Neural progenitor cell (in vitro differentiated cells): ENCODE measurements at regions not wholly inside any gene's neighbourhood (a gene's known extent, or its start where the extent isn't known, plus 50 kb on each side); places are given as distances from the start of the nearest gene placed in this dataset.

Experiments used
- DNase-seq: peaks from one replicate; pipeline ENCODE4 v3.0.0-alpha.2; 2016; ENCODE audit warnings: low spot score
- H2AFZ ChIP-seq: fragments of 200-600 bp; sonication (generic); replicated peaks from 2 replicates; pipeline ENCODE4 v1.6.1; 2016; ENCODE audit warnings: antibody characterized with exemption
- H3F3A ChIP-seq: fragments of 200-600 bp; sonication (generic); 2 replicates; pipeline ENCODE4 v1.6.1; 2016; ENCODE audit warnings: antibody characterized with exemption, low read depth
- H3K27ac ChIP-seq: fragments of 200-600 bp; sonication (generic); 2 replicates; pipeline ENCODE4 v1.5.1; 2016; ENCODE audit warnings: mild to moderate bottlenecking
- H3K27me3 ChIP-seq: fragments of 200-600 bp; sonication (generic); 2 replicates; pipeline ENCODE4 v1.6.1; 2016; ENCODE audit warnings: mild to moderate bottlenecking, moderate library complexity
- H3K36me3 ChIP-seq: fragments of 200-600 bp; sonication (generic); 2 replicates; pipeline ENCODE4 v1.5.1; 2016
- H3K4me1 ChIP-seq: fragments of 200-600 bp; sonication (generic); 2 replicates; pipeline ENCODE4 v1.6.1; 2016; ENCODE audit warnings: mixed run types
- H3K4me2 ChIP-seq: fragments of 200-600 bp; sonication (generic); 2 replicates; pipeline ENCODE4 v1.6.1; 2016
- H3K4me3 ChIP-seq: fragments of 200-600 bp; sonication (generic); 2 replicates; pipeline ENCODE4 v1.5.1; 2016
- H3K79me2 ChIP-seq: fragments of 200-600 bp; sonication (generic); 2 replicates; pipeline ENCODE4 v1.6.1; 2016; ENCODE audit warnings: low read depth
- H3K9ac ChIP-seq: fragments of 200-600 bp; sonication (generic); 2 replicates; pipeline ENCODE4 v1.6.1; 2016
- H3K9me3 ChIP-seq: fragments of 200-600 bp; sonication (generic); 2 replicates; pipeline ENCODE4 v1.5.1; 2016; ENCODE audit warnings: low read depth
- H4K20me1 ChIP-seq: fragments of 200-600 bp; sonication (generic); 2 replicates; pipeline ENCODE4 v1.6.1; 2016; ENCODE audit warnings: low read depth
- H3K27ac Mint-ChIP-seq: 3 replicates; pipeline ENCODE4 v1.8.0; 2021; ENCODE audit warnings: mixed read lengths
- H3K27me3 Mint-ChIP-seq: 2 replicates; pipeline ENCODE4 v1.8.0; 2022; ENCODE audit warnings: low read depth, mild to moderate bottlenecking, inconsistent platforms, moderate library complexity, mixed read lengths; ENCODE audit not compliant: insufficient read depth
- H3K36me3 Mint-ChIP-seq: 3 replicates; pipeline ENCODE4 v1.8.0; 2021; ENCODE audit warnings: mixed read lengths
- H3K4me1 Mint-ChIP-seq: 3 replicates; pipeline ENCODE4 v1.8.0; 2021; ENCODE audit warnings: mixed read lengths
- H3K4me3 Mint-ChIP-seq: 3 replicates; pipeline ENCODE4 v1.8.0; 2021; ENCODE audit warnings: mild to moderate bottlenecking, moderate library complexity, mixed read lengths
- H3K9me3 Mint-ChIP-seq: 3 replicates; pipeline ENCODE4 v1.8.0; 2020; ENCODE audit warnings: mixed read lengths
- EZH2 ChIP-seq: fragments of 200-600 bp; sonication (generic); IDR thresholded peaks from 2 replicates; pipeline ENCODE4 v1.6.1; 2017; ENCODE audit warnings: antibody characterized with exemption, mild to moderate bottlenecking, moderate library complexity
- EZH2phosphoT487 ChIP-seq: fragments of 200-600 bp; sonication (generic); IDR thresholded peaks from 2 replicates; pipeline ENCODE4 v1.6.1; 2017; ENCODE audit warnings: antibody characterized with exemption
- TF ChIP-seq, protein P1 (sequence below): fragments of 200-600 bp; sonication (generic); IDR thresholded peaks from 2 replicates; pipeline ENCODE4 v1.5.1; 2017; ENCODE audit warnings: antibody characterized with exemption, mild to moderate bottlenecking

DNA sequence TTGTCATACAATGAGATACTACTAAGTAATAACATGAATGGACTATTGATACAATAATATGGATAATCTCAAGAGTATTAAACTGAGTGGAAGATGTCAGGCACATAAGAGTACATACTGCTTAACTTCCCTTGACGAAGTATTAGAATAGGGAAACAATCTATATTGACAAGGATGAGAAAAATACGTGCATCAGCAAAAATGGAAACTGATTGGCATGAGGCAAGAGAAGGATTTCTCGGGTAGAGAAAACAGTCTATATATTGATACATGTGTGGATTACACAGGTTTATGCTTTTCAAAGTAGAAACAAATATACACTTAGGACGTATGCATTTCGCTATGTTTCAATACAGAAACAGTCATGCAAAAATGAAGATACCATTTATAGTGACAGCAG lies 57.4 kb downstream of the PRR20E start:
- Histone ChIP-seq H3K27ac (no peak overlapping the region), H3K9me3 (no peaks in the 10 kb centered on the region), H2AFZ (no peak overlapping the region), H3K27me3 (no peaks in the 10 kb centered on the region), H3F3A (no peaks in the 10 kb centered on the region), H3K9ac (no peak overlapping the region), H3K4me1 (no peaks in the 10 kb centered on the region), H3K4me2 (no peak overlapping the region), H3K36me3 (no peaks in the 10 kb centered on the region), H3K4me3 (no peak overlapping the region), H4K20me1 (no peaks in the 10 kb centered on the region), H3K79me2 (no peaks in the 10 kb centered on the region)
- H3K4me1 Mint-ChIP-seq, result no peaks in the 10 kb centered on the region
- H3K4me3 Mint-ChIP-seq, result no peak overlapping the region
- no peak for TF ChIP-seq EZH2
- TF ChIP-seq, protein P1, sequence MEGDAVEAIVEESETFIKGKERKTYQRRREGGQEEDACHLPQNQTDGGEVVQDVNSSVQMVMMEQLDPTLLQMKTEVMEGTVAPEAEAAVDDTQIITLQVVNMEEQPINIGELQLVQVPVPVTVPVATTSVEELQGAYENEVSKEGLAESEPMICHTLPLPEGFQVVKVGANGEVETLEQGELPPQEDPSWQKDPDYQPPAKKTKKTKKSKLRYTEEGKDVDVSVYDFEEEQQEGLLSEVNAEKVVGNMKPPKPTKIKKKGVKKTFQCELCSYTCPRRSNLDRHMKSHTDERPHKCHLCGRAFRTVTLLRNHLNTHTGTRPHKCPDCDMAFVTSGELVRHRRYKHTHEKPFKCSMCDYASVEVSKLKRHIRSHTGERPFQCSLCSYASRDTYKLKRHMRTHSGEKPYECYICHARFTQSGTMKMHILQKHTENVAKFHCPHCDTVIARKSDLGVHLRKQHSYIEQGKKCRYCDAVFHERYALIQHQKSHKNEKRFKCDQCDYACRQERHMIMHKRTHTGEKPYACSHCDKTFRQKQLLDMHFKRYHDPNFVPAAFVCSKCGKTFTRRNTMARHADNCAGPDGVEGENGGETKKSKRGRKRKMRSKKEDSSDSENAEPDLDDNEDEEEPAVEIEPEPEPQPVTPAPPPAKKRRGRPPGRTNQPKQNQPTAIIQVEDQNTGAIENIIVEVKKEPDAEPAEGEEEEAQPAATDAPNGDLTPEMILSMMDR, result no peak
- TF ChIP-seq EZH2phosphoT487, result no peak
- no peak overlapping the region for H3K27ac Mint-ChIP-seq
- no peaks in the 10 kb centered on the region for H3K36me3 Mint-ChIP-seq
- DNase-seq, result no peak
- no peaks in the 10 kb centered on the region for H3K27me3 Mint-ChIP-seq
- no peaks in the 10 kb centered on the region for H3K9me3 Mint-ChIP-seq

DNA sequence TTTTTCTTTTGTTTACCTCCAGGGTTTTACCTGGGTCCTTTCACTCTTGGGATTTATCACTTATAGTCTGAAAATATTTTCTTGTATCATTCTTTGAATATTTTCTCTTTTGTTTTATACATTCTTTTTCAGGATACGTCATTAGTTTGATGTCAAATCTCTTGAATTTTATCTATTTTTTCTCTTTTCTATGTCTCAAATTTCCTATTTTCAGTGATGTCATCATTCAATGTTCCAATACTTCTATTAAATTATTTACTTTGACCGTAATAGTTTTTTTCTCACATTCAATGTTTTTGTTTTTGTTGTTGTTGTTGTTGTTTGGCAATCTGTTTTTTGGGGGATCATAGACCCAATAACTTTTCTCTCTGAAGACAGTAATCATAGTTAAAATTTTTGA lies 83.5 kb downstream of the PRR20E start:
- Histone ChIP-seq H2AFZ (no peak overlapping the region), H3F3A (no peaks in the 10 kb centered on the region), H3K79me2 (no peaks in the 10 kb centered on the region), H3K4me2 (no peak overlapping the region), H3K27ac (no peak overlapping the region), H3K9me3 (no peaks in the 10 kb centered on the region), H3K27me3 (no peaks in the 10 kb centered on the region), H3K9ac (no peak overlapping the region), H3K4me1 (no peaks in the 10 kb centered on the region), H3K36me3 (no peaks in the 10 kb centered on the region), H3K4me3 (no peak overlapping the region), H4K20me1 (no peaks in the 10 kb centered on the region)
- no peaks in the 10 kb centered on the region for H3K36me3 Mint-ChIP-seq
- no peaks in the 10 kb centered on the region for H3K27me3 Mint-ChIP-seq
- no peaks in the 10 kb centered on the region for H3K4me1 Mint-ChIP-seq
- no peaks in the 10 kb centered on the region for H3K9me3 Mint-ChIP-seq
- no peak overlapping the region for H3K4me3 Mint-ChIP-seq
- no peak overlapping the region for H3K27ac Mint-ChIP-seq
- no peak for DNase-seq
- TF ChIP-seq EZH2phosphoT487 (no peak), EZH2 (no peak)
- TF ChIP-seq, protein P1, result no peak

DNA sequence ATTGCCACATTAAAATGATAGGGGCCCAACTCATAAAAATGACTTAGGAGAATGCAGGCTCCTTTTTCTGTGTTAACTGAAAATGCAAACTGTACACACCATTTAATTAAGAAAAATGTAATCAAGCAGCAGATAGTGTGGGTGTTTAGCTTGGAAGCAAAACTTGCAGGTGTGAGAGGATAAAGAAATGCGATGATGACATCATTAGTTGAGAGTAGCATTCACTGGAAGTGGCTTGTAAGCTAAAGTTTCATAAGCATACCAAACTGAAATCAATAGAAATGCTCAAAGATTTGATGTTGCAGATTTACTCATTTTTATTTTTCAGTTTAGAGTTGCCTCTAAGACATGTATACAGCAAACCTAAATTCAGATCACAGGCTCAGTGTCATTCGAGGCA lies 86.6 kb downstream of the PRR20E start:
- Histone ChIP-seq H3F3A (no peaks in the 10 kb centered on the region), H3K9ac (no peak overlapping the region), H3K9me3 (no peaks in the 10 kb centered on the region), H3K4me1 (no peaks in the 10 kb centered on the region), H3K27ac (no peak overlapping the region), H2AFZ (no peak overlapping the region), H3K79me2 (no peaks in the 10 kb centered on the region), H3K36me3 (no peaks in the 10 kb centered on the region), H3K4me3 (no peak overlapping the region), H4K20me1 (no peaks in the 10 kb centered on the region), H3K4me2 (no peak overlapping the region), H3K27me3 (no peaks in the 10 kb centered on the region)
- TF ChIP-seq EZH2 (no peak), EZH2phosphoT487 (no peak)
- TF ChIP-seq, protein P1, result no peak
- no peaks in the 10 kb centered on the region for H3K27me3 Mint-ChIP-seq
- DNase-seq, result no peak
- H3K36me3 Mint-ChIP-seq, result no peaks in the 10 kb centered on the region
- no peak overlapping the region for H3K4me3 Mint-ChIP-seq
- no peak overlapping the region for H3K27ac Mint-ChIP-seq
- no peaks in the 10 kb centered on the region for H3K9me3 Mint-ChIP-seq
- no peaks in the 10 kb centered on the region for H3K4me1 Mint-ChIP-seq

DNA sequence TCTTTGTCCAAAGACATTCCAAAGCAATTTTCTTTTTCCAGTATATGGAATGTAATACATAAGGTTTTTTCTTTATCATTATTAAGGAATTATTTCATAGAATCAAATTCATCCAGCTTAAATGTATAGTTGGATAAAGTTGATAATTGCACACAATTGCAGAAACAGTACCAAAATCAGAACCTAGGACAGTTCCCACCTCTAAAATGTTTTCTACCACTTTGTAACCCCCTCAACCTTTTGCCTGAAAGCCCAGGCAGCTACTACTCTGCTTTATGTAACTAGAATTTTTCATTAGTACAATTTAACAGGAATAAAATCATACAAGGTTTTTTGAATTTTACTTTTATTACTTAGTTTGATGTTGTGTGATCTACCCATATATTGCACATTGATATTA lies 98.0 kb downstream of the PRR20E start:
- Mint-ChIP-seq H3K9me3 (peaks cover 3% of the 10 kb centered on the region), H3K4me1 (no peaks in the 10 kb centered on the region), H3K4me3 (no peak overlapping the region), H3K27me3 (no peaks in the 10 kb centered on the region), H3K27ac (no peak overlapping the region), H3K36me3 (no peaks in the 10 kb centered on the region)
- no peaks in the 10 kb centered on the region for H3K9me3 ChIP-seq
- H3K27ac ChIP-seq, result no peak overlapping the region
- no peaks in the 10 kb centered on the region for H3K79me2 ChIP-seq
- H4K20me1 ChIP-seq, result no peaks in the 10 kb centered on the region
- H3K9ac ChIP-seq, result no peak overlapping the region
- H3K4me3 ChIP-seq, result no peak overlapping the region
- H3K4me2 ChIP-seq, result no peak overlapping the region
- H3F3A ChIP-seq, result no peaks in the 10 kb centered on the region
- peak; percentile 3 for DNase-seq
- H3K36me3 ChIP-seq, result peaks cover 2% of the 10 kb centered on the region
- H2AFZ ChIP-seq, result no peak overlapping the region
- no peak for TF ChIP-seq EZH2phosphoT487
- TF ChIP-seq, protein P1, result no peak
- no peak for TF ChIP-seq EZH2
- no peaks in the 10 kb centered on the region for H3K4me1 ChIP-seq
- no peaks in the 10 kb centered on the region for H3K27me3 ChIP-seq
